Mammary epithelial cell (primary cell): ENCODE measurements at regions not wholly inside any gene's neighbourhood (a gene's known extent, or its start where the extent isn't known, plus 50 kb on each side); places are given as distances from the start of the nearest gene placed in this dataset.

Experiments used
- EZH2 ChIP-seq: IDR thresholded peaks from 2 replicates; pipeline ENCODE4 v1.6.1; 2012; ENCODE audit warnings: low read length, inconsistent platforms, borderline replicate concordance
- TF ChIP-seq, protein P1 (sequence below), 2 donors: IDR thresholded peaks in 1 of 2; conservative IDR thresholded peaks in 1 of 2; 2 replicates each; pipeline ENCODE4 v1.5.1; 2011 to 2012; ENCODE audit warnings: inconsistent platforms in 2 of 2, low read length in 2 of 2, mild to moderate bottlenecking in 2 of 2, control low read depth in 1 of 2, low read depth in 1 of 2; ENCODE audit not compliant: insufficient read depth in 1 of 2; ENCODE audit errors: extremely low read depth in 1 of 2

- TF ChIP-seq, protein P1, sequence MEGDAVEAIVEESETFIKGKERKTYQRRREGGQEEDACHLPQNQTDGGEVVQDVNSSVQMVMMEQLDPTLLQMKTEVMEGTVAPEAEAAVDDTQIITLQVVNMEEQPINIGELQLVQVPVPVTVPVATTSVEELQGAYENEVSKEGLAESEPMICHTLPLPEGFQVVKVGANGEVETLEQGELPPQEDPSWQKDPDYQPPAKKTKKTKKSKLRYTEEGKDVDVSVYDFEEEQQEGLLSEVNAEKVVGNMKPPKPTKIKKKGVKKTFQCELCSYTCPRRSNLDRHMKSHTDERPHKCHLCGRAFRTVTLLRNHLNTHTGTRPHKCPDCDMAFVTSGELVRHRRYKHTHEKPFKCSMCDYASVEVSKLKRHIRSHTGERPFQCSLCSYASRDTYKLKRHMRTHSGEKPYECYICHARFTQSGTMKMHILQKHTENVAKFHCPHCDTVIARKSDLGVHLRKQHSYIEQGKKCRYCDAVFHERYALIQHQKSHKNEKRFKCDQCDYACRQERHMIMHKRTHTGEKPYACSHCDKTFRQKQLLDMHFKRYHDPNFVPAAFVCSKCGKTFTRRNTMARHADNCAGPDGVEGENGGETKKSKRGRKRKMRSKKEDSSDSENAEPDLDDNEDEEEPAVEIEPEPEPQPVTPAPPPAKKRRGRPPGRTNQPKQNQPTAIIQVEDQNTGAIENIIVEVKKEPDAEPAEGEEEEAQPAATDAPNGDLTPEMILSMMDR (conservative IDR thresholded peaks at IDR 0.05 in 1 of 2, IDR thresholded peaks at IDR 0.05 in 1 of 2; ENCODE audit: extremely low read depth in 1 of 2, insufficient read depth in 1 of 2, low read depth in 1 of 2, low read length in 2 of 2) = no peak
- no peak for TF ChIP-seq EZH2
Observed at GRCh38 chr1:79302380-79302930, 295.9 kb upstream of the ADGRL4 start.
